Psoas muscle (tissue), 7 donors: ENCODE measurements at regions not wholly inside any gene's neighbourhood (a gene's known extent, or its start where the extent isn't known, plus 50 kb on each side); places are given as distances from the start of the nearest gene placed in this dataset.

Source experiments
- ATAC-seq, 4 donors: fragments of 200-7000 bp; cut with Tn5 transposase; one replicate each; pipeline ENCODE4 v1.9.1; 2020; ENCODE audit warnings: moderate library complexity in 3 of 4, mild to moderate bottlenecking in 2 of 4
- DNase-seq, 2 donors: peaks; one replicate each; pipeline ENCODE4 v3.0.0-alpha.2; 2020
- H3K27ac ChIP-seq: fragments of 200-600 bp; one replicate; pipeline ENCODE4 v1.8.0; 2022
- H3K27me3 ChIP-seq, 3 donors: fragments of 200-600 bp in 1 of 3; one replicate each; pipeline versions ENCODE4 v1.6.1 to v1.8.0; 2013 to 2022; ENCODE audit warnings: low read length in 2 of 3, mild to moderate bottlenecking in 2 of 3, moderate library complexity in 1 of 3; ENCODE audit not compliant: insufficient read depth in 3 of 3
- H3K36me3 ChIP-seq, 2 donors: fragments of 200-600 bp in 1 of 2; one replicate each; pipeline versions ENCODE4 v1.6.1 to v1.8.0; 2013 to 2022; ENCODE audit warnings: low read depth in 1 of 2, mild to moderate bottlenecking in 1 of 2, moderate library complexity in 1 of 2; ENCODE audit not compliant: insufficient read depth in 1 of 2
- H3K4me1 ChIP-seq: fragments of 200-600 bp; one replicate; pipeline ENCODE4 v1.8.0; 2022
- H3K4me3 ChIP-seq: fragments of 200-600 bp; one replicate; pipeline ENCODE4 v1.8.0; 2022; ENCODE audit warnings: mild to moderate bottlenecking
- H3K9me3 ChIP-seq: fragments of 200-600 bp; one replicate; pipeline ENCODE4 v1.8.0; 2022
- WGBS, 3 donors: extraction: QIAGEN DNeasy Blood & Tissue Kit; methylation state at CpG; one replicate each; pipeline versions ENCODE4 v1.1.6 to v1.1.7; 2013; 5-methylcytosine and 5-hydroxymethylcytosine counted together
- intact Hi-C, 2 donors: fragments of 100-400 bp; cut with DNase I; formaldehyde crosslinking; loops; one replicate each; pipeline versions ENCODE4 v1.11.0 to v1.14.2; 2022
- TF ChIP-seq, protein P1 (sequence below): fragments of 200-600 bp; IDR thresholded peaks from one replicate; pipeline ENCODE4 v1.8.0; 2022; ENCODE audit warnings: antibody characterized with exemption
- donor health status: healthy with polysubstance abuse.
- donor health status: DM: no; HTN: no; CAD: no; lungs with moderate emphysema.
- donor health status: Bipolar disorder and iron deficiency.
- donor health status: healthy.
- donor health status: DM: yes; HTN: yes; CAD: no.
- donor health status: DM: no; HTN: no; CAD: no.
- donor health status: DM: yes; HTN: yes; CAD: no.

DNA sequence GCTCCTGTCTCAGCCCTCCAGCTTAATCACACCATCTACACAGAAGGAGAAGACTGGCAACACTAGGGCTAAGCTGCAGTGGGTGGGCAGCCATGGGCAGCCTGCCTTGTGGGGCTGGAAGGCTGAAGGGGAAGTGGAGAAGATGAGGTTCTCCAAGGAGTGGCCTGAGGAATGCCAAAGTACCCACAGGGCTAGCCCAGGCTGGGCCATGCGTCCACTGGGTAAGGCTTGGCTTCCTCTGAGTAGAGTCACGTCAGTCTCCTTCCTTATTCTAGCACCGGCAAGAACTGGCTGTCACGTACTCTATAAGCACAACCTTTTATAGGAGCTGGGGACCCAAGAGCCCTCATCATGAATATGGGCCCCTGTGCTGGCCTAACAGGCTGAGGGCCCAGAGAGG, 110.6 kb upstream of the SIRPA start:
- no peak overlapping the region for H3K4me3 ChIP-seq
- WGBS, 3 donors = 74 to 82% (median 76%) methylated on average over 4 of the region's 4 CpGs
- ATAC-seq = no peak
- intact Hi-C loops = no loop called here
- no peaks in the 10 kb centered on the region for H3K9me3 ChIP-seq
- no peak overlapping the region for H3K27ac ChIP-seq
- H3K4me1 ChIP-seq = no peaks in the 10 kb centered on the region
- DNase-seq = no peak
- TF ChIP-seq, protein P1, sequence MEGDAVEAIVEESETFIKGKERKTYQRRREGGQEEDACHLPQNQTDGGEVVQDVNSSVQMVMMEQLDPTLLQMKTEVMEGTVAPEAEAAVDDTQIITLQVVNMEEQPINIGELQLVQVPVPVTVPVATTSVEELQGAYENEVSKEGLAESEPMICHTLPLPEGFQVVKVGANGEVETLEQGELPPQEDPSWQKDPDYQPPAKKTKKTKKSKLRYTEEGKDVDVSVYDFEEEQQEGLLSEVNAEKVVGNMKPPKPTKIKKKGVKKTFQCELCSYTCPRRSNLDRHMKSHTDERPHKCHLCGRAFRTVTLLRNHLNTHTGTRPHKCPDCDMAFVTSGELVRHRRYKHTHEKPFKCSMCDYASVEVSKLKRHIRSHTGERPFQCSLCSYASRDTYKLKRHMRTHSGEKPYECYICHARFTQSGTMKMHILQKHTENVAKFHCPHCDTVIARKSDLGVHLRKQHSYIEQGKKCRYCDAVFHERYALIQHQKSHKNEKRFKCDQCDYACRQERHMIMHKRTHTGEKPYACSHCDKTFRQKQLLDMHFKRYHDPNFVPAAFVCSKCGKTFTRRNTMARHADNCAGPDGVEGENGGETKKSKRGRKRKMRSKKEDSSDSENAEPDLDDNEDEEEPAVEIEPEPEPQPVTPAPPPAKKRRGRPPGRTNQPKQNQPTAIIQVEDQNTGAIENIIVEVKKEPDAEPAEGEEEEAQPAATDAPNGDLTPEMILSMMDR = no peak
- H3K27me3 ChIP-seq = peaks cover 0 to 8% (median 0%) of the 10 kb centered on the region in 3 donors
- H3K36me3 ChIP-seq = no peaks in the 10 kb centered on the region

DNA sequence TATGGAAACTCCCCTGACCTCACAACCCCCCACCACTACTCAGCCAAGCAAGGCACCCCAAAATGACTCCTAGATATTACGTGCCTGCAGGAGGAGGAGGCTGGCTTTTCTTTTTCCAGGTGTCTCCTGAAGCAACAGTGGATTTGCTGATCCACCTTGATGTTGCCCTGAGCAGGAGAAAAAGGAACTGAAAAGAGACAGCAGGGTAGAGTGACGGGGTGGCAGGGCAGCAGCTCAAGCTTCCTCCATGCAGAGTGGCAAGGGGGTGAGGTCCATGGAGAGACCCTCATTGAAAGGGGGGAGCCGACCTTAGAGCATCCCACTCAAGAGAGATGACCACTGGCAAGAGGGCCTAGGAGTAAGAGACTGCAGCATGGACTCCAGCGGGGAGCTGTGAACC, 112.0 kb upstream of the SIRPA start:
- WGBS, 3 donors = 74 to 78% (median 77%) methylated on average over 4 of the region's 4 CpGs
- intact Hi-C loops = no loop called here

DNA sequence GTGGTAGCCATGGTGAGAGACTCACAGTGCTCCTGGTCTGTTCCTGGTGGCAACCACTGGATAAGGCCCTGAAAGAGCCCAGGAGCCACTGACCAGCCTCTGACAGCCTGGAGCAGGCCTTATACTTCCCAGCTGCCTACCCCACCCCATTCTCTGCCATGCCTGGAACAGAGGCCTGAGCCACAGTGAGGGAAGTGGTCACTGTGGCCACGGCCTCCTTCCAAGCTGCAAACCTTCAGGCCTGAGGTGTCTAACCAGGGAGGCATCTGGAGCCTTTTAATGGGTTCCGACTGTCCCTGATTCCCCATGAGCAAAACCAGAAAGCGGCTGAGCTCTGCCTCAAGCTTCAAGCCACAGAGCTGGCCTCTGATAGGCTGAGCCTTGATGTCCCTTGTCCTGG, 113.0 kb upstream of the SIRPA start:
- Histone ChIP-seq H3K4me1 (no peaks in the 10 kb centered on the region), H3K4me3 (no peak overlapping the region), H3K9me3 (no peaks in the 10 kb centered on the region), H3K27me3 (no peaks in the 10 kb centered on the region), H3K27ac (no peak overlapping the region), H3K36me3 (no peaks in the 10 kb centered on the region)
- DNase-seq (no peak), ATAC-seq (no peak)
- WGBS, 3 donors = 82 to 90% (median 84%) methylated on average over 3 of the region's 3 CpGs
- TF ChIP-seq, protein P1 = no peak
- intact Hi-C loops = no loop called here

More for the DNA sequence above, 112.0 kb upstream of the SIRPA start:
- Histone ChIP-seq H3K27ac (no peak overlapping the region), H3K36me3 (no peaks in the 10 kb centered on the region), H3K4me1 (no peaks in the 10 kb centered on the region), H3K4me3 (no peak overlapping the region), H3K27me3 (peaks cover 0 to 3% (median 0%) of the 10 kb centered on the region in 3 donors), H3K9me3 (no peaks in the 10 kb centered on the region)
- no peak for ATAC-seq
- no peak for DNase-seq
- TF ChIP-seq, protein P1 = no peak

- peaks cover 6% of the 10 kb centered on the region for H3K4me1 ChIP-seq
- TF ChIP-seq, protein P1 = no peak
- intact Hi-C loops = no loop called here
- H3K36me3 ChIP-seq = no peaks in the 10 kb centered on the region
- DNase-seq = no peak
- whole genome bisulfite sequencing, 3 donors = 89 to 92% (median 91%) methylated on average over 5 of the region's 5 CpGs
- H3K9me3 ChIP-seq = no peaks in the 10 kb centered on the region
- no peak overlapping the region for H3K4me3 ChIP-seq
- no peak for ATAC-seq
- H3K27ac ChIP-seq = no peak overlapping the region
- H3K27me3 ChIP-seq = no peaks in the 10 kb centered on the region
Measured at GRCh38 chr20:1779567-1779966, 115.6 kb upstream of the SIRPA start.

DNA sequence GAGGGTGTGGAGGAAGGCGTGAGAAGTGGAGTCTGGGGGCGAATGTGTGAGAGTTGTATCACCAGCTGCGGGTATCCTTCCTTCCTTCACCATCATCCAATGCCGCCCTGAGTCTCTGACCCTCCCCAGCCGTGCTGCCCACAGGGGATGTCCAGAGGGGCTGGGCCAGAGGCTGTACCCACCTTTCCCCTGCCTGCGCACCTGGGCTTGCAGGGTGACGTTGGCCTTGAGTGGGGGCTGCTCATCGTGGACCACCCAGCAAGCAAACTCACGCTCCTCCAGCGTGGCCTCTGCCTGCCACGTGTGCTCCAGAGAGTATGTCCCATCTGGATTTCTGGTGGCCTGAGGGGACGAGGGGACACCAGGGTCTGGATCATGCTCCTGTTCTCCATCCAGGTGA, 116.9 kb upstream of the SIRPA start:
- TF ChIP-seq, protein P1 = no peak
- Histone ChIP-seq H3K36me3 (no peaks in the 10 kb centered on the region), H3K4me3 (no peak overlapping the region), H3K4me1 (peaks cover 6% of the 10 kb centered on the region), H3K27ac (no peak overlapping the region), H3K9me3 (no peaks in the 10 kb centered on the region), H3K27me3 (no peaks in the 10 kb centered on the region)
- DNase-seq = no peak
- ATAC-seq = no peak
- WGBS, 3 donors = 85 to 89% (median 88%) methylated on average over 12 of the region's 12 CpGs
- intact Hi-C loops = no loop called here
